ENCODE measurements at regions not wholly inside any gene's neighbourhood (a gene's known extent, or its start where the extent isn't known, plus 50 kb on each side); places are given as distances from the start of the nearest gene placed in this dataset.

DNA sequence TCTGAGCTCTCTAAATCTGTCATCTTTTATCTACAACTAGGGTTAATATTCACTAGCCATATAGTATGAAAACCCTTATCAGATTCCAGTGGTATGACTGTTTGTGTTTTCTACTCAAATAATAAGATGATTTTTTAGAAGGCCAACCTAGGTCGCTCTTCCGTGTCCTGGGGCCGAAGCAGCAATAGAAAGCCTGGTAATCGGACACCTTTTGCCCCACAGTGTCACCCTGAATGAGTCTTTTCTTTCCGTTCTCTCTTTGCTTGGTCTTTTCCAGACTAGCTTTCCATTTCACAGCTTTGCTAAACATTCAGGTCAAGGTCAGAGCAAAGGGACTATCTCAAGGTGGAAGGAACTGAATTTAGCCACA is 243.3 kb upstream of the ANKRD55 start (continued):
- TF ChIP-seq ZFX (CRISPR knock-in tag; IDR thresholded peaks at IDR 0.05; ENCODE audit: low read depth): peak; percentile 50
- TF ChIP-seq ZNF562 (CRISPR knock-in tag; IDR thresholded peaks at IDR 0.05; ENCODE audit: borderline replicate concordance): no peak
- no peak for TF ChIP-seq TFE3 (CRISPR knock-in tag; IDR thresholded peaks at IDR 0.05)
- no peak for TF ChIP-seq RELA (CRISPR knock-in tag; IDR thresholded peaks at IDR 0.05)
- TF ChIP-seq ZNF367 (CRISPR knock-in tag; IDR thresholded peaks at IDR 0.05; ENCODE audit: borderline replicate concordance): no peak
- TF ChIP-seq TCF7 (IDR thresholded peaks at IDR 0.05; ENCODE audit: low read depth): peak; percentile 56
- no peak for TF ChIP-seq ZNF605 (CRISPR knock-in tag; IDR thresholded peaks at IDR 0.05)
- 0 out of 2 replicates have a peak, but pooled peaks have one; percentile 63 for TF ChIP-seq ZNF264 (CRISPR knock-in tag; IDR thresholded peaks at IDR 0.05)
- no peak for TF ChIP-seq ZBTB7B (CRISPR knock-in tag; IDR thresholded peaks at IDR 0.05)
- TF ChIP-seq ESRRA (CRISPR knock-in tag; IDR thresholded peaks at IDR 0.05; ENCODE audit: low read depth): peak; percentile 55; the same call in 1 of the 2 replicates
- no peak for TF ChIP-seq EHMT2 (IDR thresholded peaks at IDR 0.05; ENCODE audit: borderline replicate concordance, low read depth, low read length)
- TF ChIP-seq SMAD3 (CRISPR knock-in tag; IDR thresholded peaks at IDR 0.05): no peak
- no peak for TF ChIP-seq PCBP1 (IDR thresholded peaks at IDR 0.05; ENCODE audit: borderline replicate concordance, low read depth, low read length)
- TF ChIP-seq NR2F1 (CRISPR knock-in tag; IDR thresholded peaks at IDR 0.05): peak in 1 of 2 experiments; percentile 61; a peak in 1 of 4 replicates
- TF ChIP-seq ZNF235 (CRISPR knock-in tag; IDR thresholded peaks at IDR 0.05; ENCODE audit: borderline replicate concordance): no peak
- TF ChIP-seq FOXO1 (CRISPR knock-in tag; IDR thresholded peaks at IDR 0.05): no peak
- no peak for TF ChIP-seq ZBTB42 (CRISPR knock-in tag; IDR thresholded peaks at IDR 0.05)
- TF ChIP-seq, protein P1, sequence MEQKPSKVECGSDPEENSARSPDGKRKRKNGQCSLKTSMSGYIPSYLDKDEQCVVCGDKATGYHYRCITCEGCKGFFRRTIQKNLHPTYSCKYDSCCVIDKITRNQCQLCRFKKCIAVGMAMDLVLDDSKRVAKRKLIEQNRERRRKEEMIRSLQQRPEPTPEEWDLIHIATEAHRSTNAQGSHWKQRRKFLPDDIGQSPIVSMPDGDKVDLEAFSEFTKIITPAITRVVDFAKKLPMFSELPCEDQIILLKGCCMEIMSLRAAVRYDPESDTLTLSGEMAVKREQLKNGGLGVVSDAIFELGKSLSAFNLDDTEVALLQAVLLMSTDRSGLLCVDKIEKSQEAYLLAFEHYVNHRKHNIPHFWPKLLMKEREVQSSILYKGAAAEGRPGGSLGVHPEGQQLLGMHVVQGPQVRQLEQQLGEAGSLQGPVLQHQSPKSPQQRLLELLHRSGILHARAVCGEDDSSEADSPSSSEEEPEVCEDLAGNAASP (CRISPR knock-in tag; IDR thresholded peaks at IDR 0.05; ENCODE audit: borderline replicate concordance): peak; percentile 83; the same call in 1 of the 2 replicates
- TF ChIP-seq HDAC2 (CRISPR knock-in tag; IDR thresholded peaks at IDR 0.05): peak; percentile 30; the same call in 1 of the 2 replicates
- no peak for TF ChIP-seq ZFP37 (CRISPR knock-in tag; IDR thresholded peaks at IDR 0.05; ENCODE audit: borderline replicate concordance)
- no peak for TF ChIP-seq ZSCAN29 (CRISPR knock-in tag; conservative IDR thresholded peaks at IDR 0.05)
- no peak for TF ChIP-seq ZEB1 (IDR thresholded peaks at IDR 0.05; ENCODE audit: insufficient replicate concordance, low read depth)
- TF ChIP-seq CCDC6 (CRISPR knock-in tag; IDR thresholded peaks at IDR 0.05): no peak
- TF ChIP-seq ZNF616 (CRISPR knock-in tag; IDR thresholded peaks at IDR 0.05; ENCODE audit: low read depth): no peak
- no peak for TF ChIP-seq NFRKB (IDR thresholded peaks at IDR 0.05)
- no peak for TF ChIP-seq ZNF44 (CRISPR knock-in tag; IDR thresholded peaks at IDR 0.05)
- no peak for TF ChIP-seq ZNF549 (CRISPR knock-in tag; IDR thresholded peaks at IDR 0.05)
- no peak for TF ChIP-seq PITX1 (CRISPR knock-in tag; IDR thresholded peaks at IDR 0.05)
- TF ChIP-seq ZNF773 (CRISPR knock-in tag; IDR thresholded peaks at IDR 0.05; ENCODE audit: borderline replicate concordance): no peak
- no peak for TF ChIP-seq SRY (CRISPR knock-in tag; IDR thresholded peaks at IDR 0.05)
- no peak for TF ChIP-seq NONO (IDR thresholded peaks at IDR 0.05)
- no peak for TF ChIP-seq NONO (CRISPR knock-in tag; conservative IDR thresholded peaks at IDR 0.05)
- no peak for TF ChIP-seq ZNF30 (CRISPR knock-in tag; IDR thresholded peaks at IDR 0.05)
- TF ChIP-seq TOE1 (CRISPR knock-in tag; IDR thresholded peaks at IDR 0.05): no peak
- no peak for TF ChIP-seq SMAD9 (CRISPR knock-in tag; IDR thresholded peaks at IDR 0.05)

Data from HepG2 (cell line).